GM13977 (cell line): ENCODE measurements at regions not wholly inside any gene's neighbourhood (a gene's known extent, or its start where the extent isn't known, plus 50 kb on each side); places are given as distances from the start of the nearest gene placed in this dataset.

Source experiments
- DNase-seq: peaks from one replicate; pipeline ENCODE4 v3.0.0; 2012; ENCODE audit warnings: low spot score
- CTCF ChIP-seq: IDR thresholded peaks from 2 replicates; pipeline ENCODE4 v1.5.1; 2012; ENCODE audit warnings: mild to moderate bottlenecking, control low read depth; ENCODE audit not compliant: insufficient read depth; ENCODE audit errors: extremely low read depth, missing control alignments
- in situ Hi-C: fragments of 300-500 bp; cut with MboI; formaldehyde crosslinking; loops from one replicate; pipeline ENCODE4 v1.12.0; 2022; ENCODE audit warnings: low sequenced_read_pairs, low pct_unique_long_range_greater_than_20kb, mixed read lengths, inconsistent platforms; ENCODE audit not compliant: unreplicated experiment

GRCh38 chr5:4571248-4571948 lies 568.7 kb upstream of the ADAMTS16 start:
- in situ Hi-C loops, result no loop called here
- TF ChIP-seq CTCF, result no peak
- no peak for DNase-seq

GRCh38 chr5:4572311-4573100 lies 567.6 kb upstream of the ADAMTS16 start:
- in situ Hi-C loops, result no loop called here
- no peak for TF ChIP-seq CTCF
- no peak for DNase-seq

GRCh38 chr5:4575608-4576007 lies 564.5 kb upstream of the ADAMTS16 start:
- in situ Hi-C loops, result no loop called here
- DNase-seq, result no peak
- TF ChIP-seq CTCF, result no peak

DNA sequence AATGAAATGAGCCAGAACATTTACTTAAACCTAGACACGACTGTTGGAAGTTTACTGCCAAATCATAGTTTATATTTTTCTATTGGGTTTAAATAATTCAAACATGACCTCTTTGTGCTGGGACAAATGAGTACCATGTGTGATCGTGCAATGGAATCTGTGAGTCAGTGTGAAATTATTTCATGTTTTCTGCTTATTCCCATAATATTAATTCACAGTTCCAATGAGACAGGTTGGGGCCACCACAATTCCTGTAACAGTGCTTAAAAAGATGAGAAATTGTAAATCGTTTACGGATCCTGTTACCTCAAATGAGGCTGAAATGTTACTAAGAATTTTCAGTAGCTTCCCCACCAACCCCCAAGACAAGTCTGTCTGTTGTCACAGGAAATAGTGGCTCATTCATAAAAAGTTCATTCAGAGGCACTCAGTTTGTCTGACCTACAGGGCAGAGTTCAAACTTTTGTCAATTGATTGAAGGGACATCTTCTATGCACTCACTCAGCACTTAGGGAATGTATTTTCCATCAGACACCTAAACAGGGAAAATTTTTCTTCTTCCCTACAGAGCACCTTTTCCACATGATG lies 563.9 kb upstream of the ADAMTS16 start:
- no peak for DNase-seq
- in situ Hi-C loops, result no loop called here
- TF ChIP-seq CTCF, result no peak

- TF ChIP-seq CTCF, result no peak
- in situ Hi-C loops, result no loop called here
- no peak for DNase-seq
Measured at GRCh38 chr5:4576908-4577307, 563.2 kb upstream of the ADAMTS16 start.

DNA sequence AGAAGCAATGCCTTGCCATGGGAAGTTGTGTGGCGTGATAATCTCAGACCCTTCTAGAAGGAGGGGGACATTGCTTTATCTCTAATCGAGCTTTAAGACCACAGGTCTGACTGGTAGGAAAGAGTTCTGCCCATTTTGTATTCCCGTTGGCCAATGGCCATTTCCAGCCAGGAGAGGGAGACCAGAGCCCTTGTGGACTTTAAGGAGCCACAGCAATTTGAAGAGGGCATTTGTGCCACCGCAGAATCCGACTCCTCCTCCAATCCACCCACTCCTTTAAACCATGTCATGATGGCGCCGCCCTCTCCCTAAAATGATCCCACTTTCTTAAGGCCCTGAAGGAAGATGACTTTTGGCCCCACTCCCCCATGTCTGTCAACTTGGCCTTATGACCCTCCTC lies 560.5 kb upstream of the ADAMTS16 start:
- in situ Hi-C loops, result no loop called here
- no peak for DNase-seq
- no peak for TF ChIP-seq CTCF
